HEK293T (cell line): ENCODE measurements at regions not wholly inside any gene's neighbourhood (a gene's known extent, or its start where the extent isn't known, plus 50 kb on each side); places are given as distances from the start of the nearest gene placed in this dataset.

Experiments
- ARNT ChIP-seq: fragments of 450-650 bp; IDR thresholded peaks from 2 replicates; pipeline ENCODE4 v1.6.1; 2017; ENCODE audit warnings: mild to moderate bottlenecking
- FOXM1 ChIP-seq: fragments of 450-650 bp; IDR thresholded peaks from 2 replicates; pipeline ENCODE4 v1.6.1; 2017; ENCODE audit warnings: mild to moderate bottlenecking, borderline replicate concordance

GRCh38 chr20:11394145-11394833 lies 523.4 kb upstream of the BTBD3 start:
- TF ChIP-seq ARNT (no peak), FOXM1 (no peak)
